ENCODE measurements at regions not wholly inside any gene's neighbourhood (a gene's known extent, or its start where the extent isn't known, plus 50 kb on each side); places are given as distances from the start of the nearest gene placed in this dataset.
"Not testable (repeated sequence)": the region's sequence is repeated elsewhere in the genome, so short reads cannot be mapped to it uniquely, and the experiment has no call there.

DNA sequence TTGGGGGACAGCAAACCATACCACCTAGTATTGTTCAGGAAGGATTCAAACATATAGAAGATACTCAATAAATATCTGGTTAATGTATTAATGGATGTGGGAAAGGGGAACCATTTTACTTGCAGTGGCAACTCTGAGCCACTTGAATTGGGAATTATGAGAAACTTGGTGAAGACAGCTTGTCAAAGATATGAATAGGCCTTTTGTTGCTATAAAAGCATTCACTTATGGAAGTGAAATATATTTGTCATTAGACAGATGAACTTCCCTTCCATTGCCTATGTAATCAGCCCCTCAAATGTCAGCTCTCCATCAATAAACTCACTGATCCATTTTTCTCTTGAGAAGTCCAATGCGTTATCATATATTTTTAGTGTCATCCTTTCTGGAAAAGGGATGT lies 56.1 kb downstream of the GPR85 start:
- TF ChIP-seq POLR2A (IDR thresholded peaks at IDR 0.05; ENCODE audit: low read length), result no peak
- no peak for TF ChIP-seq GATA1 (IDR thresholded peaks at IDR 0.05; ENCODE audit: low read depth, low read length)
- no peak for DNase-seq

DNA sequence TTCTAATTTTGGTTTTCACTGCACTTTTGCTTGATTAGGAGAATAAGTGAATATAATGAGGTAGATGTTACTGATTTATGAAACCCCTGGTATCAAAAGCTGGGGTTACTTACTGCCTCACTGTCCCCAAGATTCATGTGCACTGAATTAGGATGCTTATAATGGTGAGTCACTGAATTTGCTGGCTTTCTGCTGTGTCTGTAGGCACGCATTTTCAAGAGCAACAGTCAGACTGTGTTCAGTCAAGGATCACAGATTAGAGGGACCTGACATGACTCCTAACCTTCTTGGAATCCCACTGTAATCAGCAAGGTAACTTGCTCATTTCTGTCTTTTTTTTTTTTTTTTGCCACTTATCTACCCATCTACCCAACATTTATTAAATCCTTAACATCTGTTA lies 59.7 kb downstream of the GPR85 start:
- TF ChIP-seq GATA1 (IDR thresholded peaks at IDR 0.05; ENCODE audit: low read depth, low read length), result no peak
- no peak for TF ChIP-seq POLR2A (IDR thresholded peaks at IDR 0.05; ENCODE audit: low read length)
- DNase-seq, result no peak

DNA sequence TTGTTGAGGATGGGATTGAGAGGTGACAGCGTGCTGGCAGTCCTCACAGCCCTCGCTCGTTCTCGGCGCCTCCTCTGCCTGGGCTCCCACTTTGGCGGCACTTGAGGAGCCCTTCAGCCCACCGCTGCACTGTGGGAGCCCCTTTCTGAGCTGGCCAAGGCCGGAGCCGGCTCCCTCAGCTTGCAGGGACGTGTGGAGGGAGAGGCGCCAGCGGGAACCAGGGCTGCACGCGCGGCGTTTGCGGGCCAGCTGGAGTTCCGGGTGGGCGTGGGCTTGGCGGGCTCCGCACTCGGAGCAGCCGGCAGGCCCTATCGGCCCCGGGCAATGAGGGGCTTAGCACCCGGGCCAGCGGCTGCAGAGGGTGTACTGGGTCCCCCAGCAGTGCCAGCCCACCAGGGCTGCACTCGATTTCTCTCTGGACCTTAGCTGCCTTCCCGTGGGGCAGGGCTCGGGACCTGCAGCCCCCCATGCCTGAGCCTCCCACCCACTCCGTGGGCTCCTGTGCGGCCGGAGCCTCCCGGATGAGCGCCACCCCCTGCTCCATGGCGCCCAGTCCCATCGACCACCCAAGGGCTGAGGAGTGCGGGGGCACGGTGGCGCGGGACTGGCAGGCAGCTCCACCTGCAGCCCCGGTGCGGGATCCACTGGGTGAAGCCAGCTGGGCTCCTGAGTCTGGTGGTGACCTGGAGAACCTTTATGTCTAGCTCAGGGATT lies 69.3 kb downstream of the GPR85 start:
- not testable (repeated sequence) for DNase-seq

DNA sequence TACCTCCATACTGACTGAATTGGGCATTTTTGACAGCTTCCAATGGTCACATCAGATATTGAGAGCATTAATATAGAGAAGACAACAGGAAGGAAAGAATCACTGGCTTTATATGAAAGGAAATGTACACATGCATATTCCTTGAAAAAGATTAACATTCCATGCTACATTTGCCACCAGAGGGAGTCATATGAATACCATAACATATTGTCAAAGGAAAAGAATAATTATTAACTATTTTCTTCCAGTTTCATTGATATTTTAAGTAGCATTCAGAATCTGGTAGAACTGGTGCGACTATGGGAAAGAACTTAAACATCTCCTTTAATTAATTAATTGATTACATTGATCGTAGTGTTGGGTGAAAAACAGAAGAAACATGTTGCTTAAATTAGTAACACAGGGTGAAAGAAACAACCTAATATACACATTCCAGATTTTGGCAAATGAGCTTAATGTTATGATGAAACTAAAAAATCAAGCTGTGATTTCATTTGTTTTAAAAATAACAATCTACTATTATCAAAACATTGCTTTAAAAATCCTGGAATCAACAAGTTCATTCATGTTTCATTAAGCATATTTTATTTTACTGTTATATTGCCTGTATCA lies 71.5 kb downstream of the GPR85 start:
- DNase-seq, result peak; percentile 5 to 15
- TF ChIP-seq GATA1 (IDR thresholded peaks at IDR 0.05; ENCODE audit: low read depth, low read length), result no peak
- TF ChIP-seq POLR2A (IDR thresholded peaks at IDR 0.05; ENCODE audit: low read length), result no peak

DNA sequence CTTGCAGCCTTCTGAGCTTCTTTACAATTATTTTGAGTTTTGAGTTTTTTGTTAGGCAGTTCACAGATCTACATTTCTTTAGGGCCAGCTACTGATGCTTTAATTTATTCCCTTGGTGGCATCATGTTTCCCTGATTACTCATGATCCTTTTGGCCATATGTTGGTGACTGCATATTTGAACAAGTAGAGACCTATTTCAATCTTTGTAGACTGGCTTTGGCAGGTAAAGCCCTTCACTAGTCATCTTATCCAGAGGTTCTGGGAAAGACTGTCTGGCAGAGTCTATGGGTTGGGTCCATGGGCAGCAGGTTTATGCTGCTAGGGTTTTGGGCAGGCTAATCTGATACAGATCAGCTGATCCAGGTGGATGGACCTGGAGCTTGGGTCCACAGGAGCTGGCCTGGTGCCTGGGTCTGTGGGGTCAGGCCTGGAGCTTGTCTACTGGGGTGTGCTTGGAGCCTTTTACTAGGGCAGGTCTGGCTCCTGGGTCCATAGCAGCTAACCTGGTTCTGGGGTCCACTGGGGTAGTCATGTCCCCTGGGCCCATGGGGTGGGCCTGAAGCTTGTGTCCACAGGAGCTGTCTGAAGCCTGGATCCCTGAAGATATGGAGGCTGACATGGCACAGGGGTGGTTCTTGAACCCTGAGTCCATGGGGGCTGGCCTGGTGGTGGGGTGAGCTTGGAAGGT lies 72.7 kb downstream of the GPR85 start:
- DNase-seq, result no peak
- no peak for TF ChIP-seq GATA1 (IDR thresholded peaks at IDR 0.05; ENCODE audit: low read depth, low read length)
- no peak for TF ChIP-seq POLR2A (IDR thresholded peaks at IDR 0.05; ENCODE audit: low read length)

DNA sequence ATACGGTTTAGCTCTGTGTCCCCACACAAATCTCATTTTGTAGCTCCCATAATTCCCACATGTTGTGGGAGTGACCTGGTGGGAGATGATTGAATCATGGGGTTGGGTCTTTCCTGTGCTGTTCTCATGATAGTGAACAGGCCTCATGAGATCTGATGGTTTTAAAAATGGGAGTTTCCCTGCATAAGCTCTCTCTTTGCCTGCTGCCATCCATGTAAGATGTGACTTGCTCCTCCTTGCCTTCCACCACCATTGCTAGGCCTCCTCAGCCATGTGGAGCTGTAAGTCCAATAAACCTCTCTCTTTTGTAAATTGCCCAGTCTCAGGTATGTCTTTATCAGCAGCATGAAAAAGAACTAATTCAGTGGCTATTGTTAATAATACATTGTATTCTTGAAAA lies 73.8 kb downstream of the GPR85 start:
- DNase-seq, result not testable (repeated sequence)

DNA sequence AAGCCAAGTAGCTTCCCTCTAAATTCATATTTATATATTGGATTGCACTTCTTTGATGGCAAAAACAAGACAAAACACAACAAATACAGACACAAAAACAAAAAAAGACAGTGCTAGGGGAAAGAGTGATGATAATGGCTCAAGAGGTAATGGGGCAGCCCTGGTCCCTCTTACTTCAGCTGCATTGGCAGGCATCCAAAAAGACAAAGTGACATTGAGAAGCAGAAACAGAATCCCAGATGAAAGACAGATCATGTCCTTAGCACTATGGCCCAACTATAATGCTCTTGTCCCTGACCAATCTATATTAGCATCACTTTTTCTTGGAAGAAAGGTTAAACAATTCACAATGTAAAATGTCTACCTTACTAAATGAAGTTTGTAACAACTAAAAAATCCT lies 76.2 kb downstream of the GPR85 start:
- TF ChIP-seq POLR2A (IDR thresholded peaks at IDR 0.05; ENCODE audit: low read length) (no peak), GATA1 (IDR thresholded peaks at IDR 0.05; ENCODE audit: low read depth, low read length) (no peak)
- no peak for DNase-seq

DNA sequence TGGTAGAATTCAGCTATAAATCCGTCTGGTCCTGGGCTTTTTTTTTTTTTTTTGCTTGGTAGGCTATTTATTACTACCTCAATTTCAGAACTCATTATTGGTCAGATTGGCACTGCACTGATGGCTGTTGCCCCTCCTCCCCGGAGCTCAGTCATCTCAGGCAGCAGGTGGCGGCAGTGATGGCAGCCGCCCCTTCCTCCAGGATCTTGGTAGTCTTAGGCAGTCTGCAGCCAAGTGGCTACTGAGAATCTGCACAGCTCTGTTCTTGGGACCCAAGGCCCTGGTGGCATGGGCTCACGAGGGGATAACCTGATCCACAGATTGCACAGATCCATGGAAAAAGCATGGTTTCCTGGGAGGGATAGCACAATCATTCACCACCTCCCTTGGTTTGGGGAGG lies 77.9 kb downstream of the GPR85 start:
- DNase-seq, result no peak
- TF ChIP-seq GATA1 (IDR thresholded peaks at IDR 0.05; ENCODE audit: low read depth, low read length), result no peak
- no peak for TF ChIP-seq POLR2A (IDR thresholded peaks at IDR 0.05; ENCODE audit: low read length)

DNA sequence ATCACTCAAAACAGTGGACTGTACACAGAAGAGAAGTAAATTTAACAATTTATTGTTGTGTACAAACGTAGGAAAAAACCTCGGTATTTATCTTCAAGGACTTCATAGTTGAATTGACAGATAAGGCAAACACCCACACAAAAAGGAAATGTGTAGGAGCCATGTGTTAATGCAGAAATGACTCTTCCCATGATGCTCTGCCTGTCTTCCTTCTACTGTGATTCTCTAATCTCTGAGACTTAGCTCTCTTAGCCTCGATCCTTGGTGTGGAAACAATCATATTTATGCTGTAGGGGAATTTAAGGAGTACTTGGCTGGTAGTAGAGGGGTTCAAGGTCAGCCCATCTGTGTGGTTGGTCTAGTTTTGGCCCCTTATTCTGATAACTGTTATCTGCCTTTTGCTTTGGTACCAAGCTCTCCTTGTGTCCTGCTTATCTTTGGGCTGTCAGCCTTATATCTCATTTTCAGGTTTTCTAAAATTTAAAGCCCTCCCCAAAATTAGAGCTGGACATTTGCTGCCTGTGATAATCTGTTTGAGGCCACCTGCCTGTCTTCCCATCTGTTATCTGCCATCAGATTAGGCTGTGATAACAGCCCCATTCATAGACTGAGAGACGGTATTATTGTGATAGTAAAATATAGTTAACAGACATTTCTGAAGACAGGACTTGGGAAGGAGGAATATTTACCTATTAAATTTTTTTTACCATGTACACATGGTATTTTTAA lies 81.7 kb downstream of the GPR85 start:
- peak; percentile 4 to 79 for DNase-seq
- TF ChIP-seq GATA1 (IDR thresholded peaks at IDR 0.05; ENCODE audit: low read depth, low read length) (no peak), POLR2A (IDR thresholded peaks at IDR 0.05; ENCODE audit: low read length) (no peak)

DNA sequence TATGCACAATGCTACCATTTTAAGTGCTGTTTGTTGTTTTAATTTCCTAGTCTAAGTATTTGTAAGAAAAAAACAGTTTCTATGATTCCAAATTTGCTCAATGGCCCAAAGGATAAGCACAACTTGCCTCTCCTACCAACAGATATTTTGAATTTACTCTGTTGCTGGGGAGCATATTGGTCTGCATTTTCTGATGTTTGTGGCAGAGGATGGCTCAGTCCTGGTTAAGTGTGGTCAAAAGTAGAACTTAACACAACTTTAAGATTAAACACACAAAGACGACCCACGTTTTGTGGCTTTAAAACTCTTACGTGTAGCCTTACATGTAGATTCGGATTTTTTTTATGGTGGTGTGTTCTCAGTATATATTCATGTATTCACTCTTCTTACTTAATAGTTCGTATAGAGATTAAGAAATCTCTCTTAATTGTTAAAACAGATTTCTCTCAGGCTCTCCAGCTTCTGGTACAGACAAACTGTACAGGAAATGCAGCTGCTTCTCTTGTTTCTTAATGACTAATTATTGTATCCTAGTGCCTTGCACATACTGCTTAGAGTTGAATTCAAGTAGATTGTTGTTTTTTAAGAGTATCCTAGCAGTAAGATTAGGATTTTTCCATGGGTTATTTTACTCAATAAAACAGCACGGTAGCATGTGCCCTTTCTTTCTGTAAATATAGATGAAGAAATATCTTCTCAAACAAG lies 86.2 kb downstream of the GPR85 start:
- TF ChIP-seq GATA1 (IDR thresholded peaks at IDR 0.05; ENCODE audit: low read depth, low read length) (no peak), POLR2A (IDR thresholded peaks at IDR 0.05; ENCODE audit: low read length) (no peak)
- DNase-seq, result no peak

DNA sequence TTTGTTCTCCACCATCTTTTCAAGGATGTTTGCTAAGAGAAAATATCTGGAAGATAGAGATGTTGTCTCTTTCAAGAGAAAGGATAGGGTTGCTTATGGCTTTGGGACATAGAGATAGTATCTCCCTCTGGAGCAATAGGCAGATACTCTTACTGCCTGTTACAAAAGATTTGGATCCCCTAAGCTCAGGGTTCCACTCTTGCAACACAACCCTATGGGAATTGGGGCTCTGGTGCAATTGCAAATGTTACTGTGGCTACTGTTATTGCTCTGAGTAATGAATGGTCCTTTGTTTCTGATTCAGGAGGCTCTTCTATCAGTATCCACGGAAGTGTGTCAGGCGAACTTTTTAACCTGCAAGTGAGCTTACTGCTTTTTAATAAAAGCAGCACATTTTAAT lies 88.8 kb downstream of the GPR85 start:
- no peak for DNase-seq
- TF ChIP-seq GATA1 (IDR thresholded peaks at IDR 0.05; ENCODE audit: low read depth, low read length) (no peak), POLR2A (IDR thresholded peaks at IDR 0.05; ENCODE audit: low read length) (no peak)

DNA sequence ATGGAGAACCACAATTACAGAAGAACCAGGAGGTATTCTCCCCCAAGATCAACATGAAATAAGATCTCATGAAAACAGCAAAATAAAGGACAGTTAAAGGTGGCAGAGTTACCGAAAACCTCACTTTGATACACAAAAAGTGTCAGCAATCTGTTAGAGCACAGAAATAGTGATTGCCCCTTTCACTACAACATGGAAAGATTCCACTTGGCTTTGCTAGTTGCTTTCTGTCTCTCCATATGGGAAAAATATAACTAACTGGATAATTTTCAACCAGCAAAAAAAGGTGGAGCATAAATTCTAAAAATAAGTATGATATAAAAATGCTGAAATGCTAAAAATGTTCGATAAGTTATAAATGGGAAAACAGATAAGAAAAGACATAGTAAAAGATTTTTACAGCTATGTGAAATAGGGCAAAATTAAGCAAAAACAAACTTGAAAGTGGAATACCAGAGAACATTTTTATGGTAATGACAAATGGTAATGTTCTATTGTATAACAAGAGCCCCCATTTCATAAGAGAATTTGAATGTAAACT lies 90.2 kb downstream of the GPR85 start:
- TF ChIP-seq POLR2A (IDR thresholded peaks at IDR 0.05; ENCODE audit: low read length), result no peak
- TF ChIP-seq GATA1 (IDR thresholded peaks at IDR 0.05; ENCODE audit: low read depth, low read length), result no peak
- no peak for DNase-seq

DNA sequence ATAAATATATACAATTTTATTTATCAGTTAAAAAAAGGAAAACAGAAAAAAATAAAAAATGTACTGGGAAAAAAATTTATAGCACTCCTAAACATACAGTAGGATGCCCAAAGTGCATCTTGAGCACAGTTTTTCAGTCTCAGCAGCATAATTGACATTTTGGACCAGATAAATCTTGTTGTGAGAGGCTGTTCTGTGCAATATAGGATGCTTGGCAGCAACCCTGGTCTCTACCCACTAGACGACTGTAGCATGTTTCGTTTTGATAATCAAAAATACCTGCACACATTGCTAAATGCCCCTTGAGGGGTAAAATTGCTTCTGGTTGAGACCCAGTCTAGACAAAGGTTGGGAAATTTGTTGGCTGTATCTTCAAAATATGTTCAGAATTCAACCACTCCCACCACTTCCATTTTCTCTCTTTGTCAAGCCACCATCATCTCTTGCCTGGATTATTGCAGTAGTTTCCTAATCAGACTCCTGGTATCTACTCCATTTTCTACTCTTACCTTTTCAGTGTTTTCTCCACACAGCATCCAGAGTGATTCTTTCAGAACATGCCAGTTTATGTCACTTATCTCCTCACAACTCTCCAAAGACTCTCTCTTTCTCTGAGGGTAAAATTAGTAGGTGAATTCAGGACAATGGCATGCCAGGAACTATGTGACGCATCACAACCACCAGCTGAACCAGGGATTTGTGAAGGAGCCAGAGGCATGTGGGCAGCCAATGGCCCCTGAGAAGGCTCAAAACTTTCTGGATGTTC lies 91.4 kb downstream of the GPR85 start:
- no peak for TF ChIP-seq POLR2A (IDR thresholded peaks at IDR 0.05; ENCODE audit: low read length)
- TF ChIP-seq GATA1 (IDR thresholded peaks at IDR 0.05; ENCODE audit: low read depth, low read length), result no peak
- DNase-seq, result no peak

Measured in erythroblast (primary cell).